MM.1S (cell line): ENCODE measurements at regions not wholly inside any gene's neighbourhood (a gene's known extent, or its start where the extent isn't known, plus 50 kb on each side); places are given as distances from the start of the nearest gene placed in this dataset.

Source experiments
- DNase-seq: peaks from one replicate; pipeline ENCODE4 v3.0.0-alpha.2; 2015
- H2AFZ ChIP-seq: fragments of 300-600 bp; sonication (generic); 2 replicates; pipeline ENCODE4 v1.6.0; 2016; ENCODE audit warnings: antibody characterized with exemption, low read length
- H3F3A ChIP-seq: fragments of 300-600 bp; sonication (generic); 2 replicates; pipeline ENCODE4 v1.6.1; 2016; ENCODE audit warnings: mild to moderate bottlenecking, antibody characterized with exemption, low read length, moderate library complexity, mixed read lengths; ENCODE audit not compliant: insufficient read depth
- H3K27ac ChIP-seq: fragments of 300-600 bp; sonication (generic); 2 replicates; pipeline ENCODE4 v1.5.1; 2016; ENCODE audit warnings: mild to moderate bottlenecking, low read length
- H3K27me3 ChIP-seq: fragments of 300-600 bp; sonication (generic); replicated peaks from 2 replicates; pipeline ENCODE4 v1.6.0; 2016; ENCODE audit warnings: low read length; ENCODE audit not compliant: insufficient read depth
- H3K36me3 ChIP-seq: fragments of 300-600 bp; sonication (generic); replicated peaks from 2 replicates; pipeline ENCODE4 v1.6.1; 2016; ENCODE audit warnings: mild to moderate bottlenecking, low read length, mixed read lengths; ENCODE audit not compliant: insufficient read depth
- H3K4me1 ChIP-seq: fragments of 300-600 bp; sonication (generic); 2 replicates; pipeline ENCODE4 v1.6.1; 2016; ENCODE audit warnings: low read length, mixed read lengths
- H3K4me2 ChIP-seq: fragments of 300-600 bp; sonication (generic); 2 replicates; pipeline ENCODE4 v1.6.0; 2016; ENCODE audit warnings: low read depth, low read length
- H3K4me3 ChIP-seq: fragments of 300-600 bp; sonication (generic); 2 replicates; pipeline ENCODE4 v1.5.1; 2016; ENCODE audit warnings: low read length, mixed read lengths
- H3K79me2 ChIP-seq: fragments of 300-600 bp; sonication (generic); 2 replicates; pipeline ENCODE4 v1.6.1; 2016; ENCODE audit warnings: mixed run types, low read length, mixed read lengths
- H3K9ac ChIP-seq: fragments of 300-600 bp; sonication (generic); 2 replicates; pipeline ENCODE4 v1.6.1; 2016; ENCODE audit warnings: low read length, mixed read lengths
- H3K9me2 ChIP-seq: fragments of 300-600 bp; sonication (generic); replicated peaks from 2 replicates; pipeline ENCODE4 v1.6.1; 2016; ENCODE audit warnings: mild to moderate bottlenecking, low read length, mixed read lengths; ENCODE audit not compliant: insufficient read depth
- H3K9me3 ChIP-seq: fragments of 300-600 bp; sonication (generic); replicated peaks from 2 replicates; pipeline ENCODE4 v1.6.1; 2016; ENCODE audit warnings: mild to moderate bottlenecking, low read length, mixed read lengths; ENCODE audit not compliant: insufficient read depth
- H4K20me1 ChIP-seq: fragments of 300-600 bp; sonication (generic); 2 replicates; pipeline ENCODE4 v1.6.1; 2016; ENCODE audit warnings: mild to moderate bottlenecking, low read length, moderate library complexity, mixed read lengths; ENCODE audit not compliant: insufficient read depth
- EZH2 ChIP-seq: fragments of 300-600 bp; sonication (generic); optimal IDR thresholded peaks from 2 replicates; pipeline ENCODE3; 2017; ENCODE audit warnings: low read depth, mild to moderate bottlenecking, antibody characterized with exemption, low read length, mixed read lengths
- EZH2phosphoT487 ChIP-seq: fragments of 300-600 bp; sonication (generic); IDR thresholded peaks from 2 replicates; pipeline ENCODE4 v1.6.1; 2018; ENCODE audit warnings: antibody characterized with exemption, low read length
- TF ChIP-seq, protein P1 (sequence below): fragments of 300-600 bp; sonication (generic); IDR thresholded peaks from 2 replicates; pipeline ENCODE4 v1.5.1; 2016; ENCODE audit warnings: antibody characterized with exemption, low read length, mixed read lengths

DNA sequence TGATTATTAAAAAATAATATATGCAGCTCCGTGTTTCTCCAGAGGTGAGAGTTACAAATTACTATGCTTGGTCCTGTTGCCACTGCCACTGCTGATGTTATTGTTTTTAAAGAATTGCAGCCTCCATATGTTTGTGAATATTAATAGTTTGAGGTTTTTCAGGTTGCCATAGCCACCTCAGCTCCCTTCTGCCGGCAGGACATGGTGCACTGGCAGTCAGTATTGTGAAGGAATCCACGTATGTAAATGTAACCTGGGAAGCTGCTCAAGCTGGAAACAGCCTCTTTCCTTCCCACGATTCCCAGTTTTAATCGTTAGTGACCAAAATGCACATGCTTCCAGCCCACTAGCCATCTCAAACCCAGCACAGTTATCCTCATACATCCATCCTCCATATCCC, 184.4 kb upstream of the CCNG1 start:
- H3K9me2 ChIP-seq, result no peaks in the 10 kb centered on the region
- H3K27ac ChIP-seq, result no peak overlapping the region
- no peak overlapping the region for H3K9ac ChIP-seq
- no peaks in the 10 kb centered on the region for H4K20me1 ChIP-seq
- no peaks in the 10 kb centered on the region for H3K9me3 ChIP-seq
- no peak overlapping the region for H2AFZ ChIP-seq
- H3K36me3 ChIP-seq, result no peaks in the 10 kb centered on the region
- H3K4me2 ChIP-seq, result no peak overlapping the region
- DNase-seq, result no peak
- H3K4me1 ChIP-seq, result no peaks in the 10 kb centered on the region
- H3K27me3 ChIP-seq, result no peaks in the 10 kb centered on the region
- H3K79me2 ChIP-seq, result no peaks in the 10 kb centered on the region
- TF ChIP-seq EZH2phosphoT487 (no peak), EZH2 (no peak)
- TF ChIP-seq, protein P1, sequence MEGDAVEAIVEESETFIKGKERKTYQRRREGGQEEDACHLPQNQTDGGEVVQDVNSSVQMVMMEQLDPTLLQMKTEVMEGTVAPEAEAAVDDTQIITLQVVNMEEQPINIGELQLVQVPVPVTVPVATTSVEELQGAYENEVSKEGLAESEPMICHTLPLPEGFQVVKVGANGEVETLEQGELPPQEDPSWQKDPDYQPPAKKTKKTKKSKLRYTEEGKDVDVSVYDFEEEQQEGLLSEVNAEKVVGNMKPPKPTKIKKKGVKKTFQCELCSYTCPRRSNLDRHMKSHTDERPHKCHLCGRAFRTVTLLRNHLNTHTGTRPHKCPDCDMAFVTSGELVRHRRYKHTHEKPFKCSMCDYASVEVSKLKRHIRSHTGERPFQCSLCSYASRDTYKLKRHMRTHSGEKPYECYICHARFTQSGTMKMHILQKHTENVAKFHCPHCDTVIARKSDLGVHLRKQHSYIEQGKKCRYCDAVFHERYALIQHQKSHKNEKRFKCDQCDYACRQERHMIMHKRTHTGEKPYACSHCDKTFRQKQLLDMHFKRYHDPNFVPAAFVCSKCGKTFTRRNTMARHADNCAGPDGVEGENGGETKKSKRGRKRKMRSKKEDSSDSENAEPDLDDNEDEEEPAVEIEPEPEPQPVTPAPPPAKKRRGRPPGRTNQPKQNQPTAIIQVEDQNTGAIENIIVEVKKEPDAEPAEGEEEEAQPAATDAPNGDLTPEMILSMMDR, result no peak
- H3K4me3 ChIP-seq, result no peak overlapping the region
- H3F3A ChIP-seq, result no peaks in the 10 kb centered on the region

DNA sequence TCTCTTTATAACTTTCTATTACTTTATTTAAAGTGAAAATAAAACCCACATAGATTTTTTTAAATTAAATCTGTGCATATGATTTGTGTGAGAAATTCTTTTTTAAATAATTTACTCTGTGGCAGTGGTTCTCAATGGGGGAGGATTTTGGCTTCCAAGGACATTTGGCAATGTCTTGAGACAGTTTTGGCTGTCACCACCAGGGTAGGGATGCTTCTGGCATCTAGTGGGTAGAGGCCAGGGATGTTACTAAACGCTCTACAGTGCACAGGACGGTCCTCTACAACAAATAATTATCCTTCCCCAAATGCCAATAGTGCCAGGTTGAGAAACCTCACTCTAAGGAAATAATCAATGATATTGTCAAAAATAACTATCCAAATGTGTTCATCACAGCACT, 177.9 kb upstream of the CCNG1 start:
- no peaks in the 10 kb centered on the region for H4K20me1 ChIP-seq
- TF ChIP-seq, protein P1, result no peak
- TF ChIP-seq EZH2phosphoT487 (no peak), EZH2 (no peak)
- no peak overlapping the region for H3K4me2 ChIP-seq
- H3K4me1 ChIP-seq, result no peaks in the 10 kb centered on the region
- DNase-seq, result no peak
- no peak overlapping the region for H2AFZ ChIP-seq
- no peaks in the 10 kb centered on the region for H3K9me3 ChIP-seq
- no peak overlapping the region for H3K27ac ChIP-seq
- no peaks in the 10 kb centered on the region for H3F3A ChIP-seq
- H3K9me2 ChIP-seq, result no peaks in the 10 kb centered on the region
- no peak overlapping the region for H3K9ac ChIP-seq
- H3K27me3 ChIP-seq, result no peaks in the 10 kb centered on the region
- no peaks in the 10 kb centered on the region for H3K79me2 ChIP-seq
- H3K4me3 ChIP-seq, result no peak overlapping the region
- H3K36me3 ChIP-seq, result no peaks in the 10 kb centered on the region

GRCh38 chr5:163260471-163260870, 176.9 kb upstream of the CCNG1 start:
- Histone ChIP-seq H2AFZ (no peak overlapping the region), H3K27ac (no peak overlapping the region), H4K20me1 (no peaks in the 10 kb centered on the region), H3K9me2 (no peaks in the 10 kb centered on the region), H3K9me3 (no peaks in the 10 kb centered on the region), H3K4me3 (no peak overlapping the region), H3K9ac (no peak overlapping the region), H3K4me1 (no peaks in the 10 kb centered on the region), H3F3A (no peaks in the 10 kb centered on the region), H3K36me3 (no peaks in the 10 kb centered on the region), H3K79me2 (no peaks in the 10 kb centered on the region), H3K27me3 (no peaks in the 10 kb centered on the region), H3K4me2 (no peak overlapping the region)
- DNase-seq, result no peak
- TF ChIP-seq, protein P1, result no peak

- Histone ChIP-seq H3K9me2 (no peaks in the 10 kb centered on the region), H3K36me3 (no peaks in the 10 kb centered on the region), H3K9me3 (no peaks in the 10 kb centered on the region), H3K4me3 (no peak overlapping the region), H3F3A (no peaks in the 10 kb centered on the region), H4K20me1 (no peaks in the 10 kb centered on the region), H3K79me2 (no peaks in the 10 kb centered on the region), H3K9ac (no peak overlapping the region), H3K27ac (no peak overlapping the region), H3K27me3 (no peaks in the 10 kb centered on the region), H2AFZ (no peak overlapping the region), H3K4me2 (no peak overlapping the region), H3K4me1 (no peaks in the 10 kb centered on the region)
- no peak for DNase-seq
- TF ChIP-seq EZH2 (no peak), EZH2phosphoT487 (no peak)
- TF ChIP-seq, protein P1, result no peak
These were observed 176.4 kb upstream of the CCNG1 start for GRCh38 chr5:163260961-163261360.
